NT2/D1 (cell line): ENCODE measurements at regions not wholly inside any gene's neighbourhood (a gene's known extent, or its start where the extent isn't known, plus 50 kb on each side); places are given as distances from the start of the nearest gene placed in this dataset.
"Not testable (repeated sequence)": the region's sequence is repeated elsewhere in the genome, so short reads cannot be mapped to it uniquely, and the experiment has no call there.

Source experiments
- DNase-seq: peaks from one replicate; pipeline ENCODE4 v3.0.0-alpha.2; 2011; ENCODE audit warnings: low read depth, low spot score
- H3K27me3 ChIP-seq: 2 replicates; pipeline ENCODE4 v1.6.0; 2011; ENCODE audit warnings: mild to moderate bottlenecking; ENCODE audit not compliant: insufficient read length, insufficient read depth
- H3K36me3 ChIP-seq: 2 replicates; pipeline ENCODE4 v1.6.1; 2011; ENCODE audit warnings: mild to moderate bottlenecking, low read length, mixed read lengths; ENCODE audit not compliant: insufficient read depth, insufficient read length
- H3K4me1 ChIP-seq: 2 replicates; pipeline ENCODE4 v1.5.1; 2011; ENCODE audit not compliant: insufficient read depth, insufficient read length
- H3K4me3 ChIP-seq: 2 replicates; pipeline ENCODE4 v1.5.1; 2011; ENCODE audit warnings: low read depth; ENCODE audit not compliant: insufficient read length
- H3K9ac ChIP-seq: 2 replicates; pipeline ENCODE4 v1.6.0; 2011; ENCODE audit warnings: low read depth; ENCODE audit not compliant: insufficient read length
- H3K9me3 ChIP-seq: 2 replicates; pipeline ENCODE4 v1.5.1; 2011; ENCODE audit warnings: mild to moderate bottlenecking, low read length; ENCODE audit not compliant: insufficient read depth
- SUZ12 ChIP-seq: IDR thresholded peaks from 2 replicates; pipeline ENCODE4 v1.6.1; 2011; ENCODE audit not compliant: insufficient read length, insufficient read depth; ENCODE audit errors: extremely low read depth
- YY1 ChIP-seq: IDR thresholded peaks from 2 replicates; pipeline ENCODE4 v1.6.1; 2011; ENCODE audit not compliant: insufficient read length, insufficient read depth
- ZNF274 ChIP-seq: IDR thresholded peaks from 2 replicates; pipeline ENCODE4 v1.6.1; 2011; ENCODE audit warnings: mild to moderate bottlenecking, low read depth, low read length

DNA sequence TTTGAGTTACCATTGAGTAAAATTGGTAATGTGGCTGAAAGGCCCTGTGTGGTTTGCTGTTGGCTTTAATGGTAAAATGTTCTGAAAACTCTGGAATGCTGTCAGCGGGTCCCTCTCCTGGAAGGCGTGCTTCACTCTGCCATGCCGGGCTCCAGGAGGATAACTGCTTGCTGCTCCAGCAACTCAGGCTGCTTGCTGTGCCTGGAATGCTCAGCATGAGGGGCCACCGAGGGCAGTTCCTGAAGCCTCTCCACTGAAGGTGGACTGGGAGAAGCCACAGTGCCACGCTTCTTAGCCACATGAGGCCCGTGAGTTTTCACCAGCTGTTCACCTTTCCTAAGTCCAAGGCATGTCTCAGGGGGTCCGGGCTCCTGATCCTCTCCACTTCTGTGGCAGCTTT lies 90.4 kb upstream of the FAM110C start:
- no peaks in the 10 kb centered on the region for H3K27me3 ChIP-seq

DNA sequence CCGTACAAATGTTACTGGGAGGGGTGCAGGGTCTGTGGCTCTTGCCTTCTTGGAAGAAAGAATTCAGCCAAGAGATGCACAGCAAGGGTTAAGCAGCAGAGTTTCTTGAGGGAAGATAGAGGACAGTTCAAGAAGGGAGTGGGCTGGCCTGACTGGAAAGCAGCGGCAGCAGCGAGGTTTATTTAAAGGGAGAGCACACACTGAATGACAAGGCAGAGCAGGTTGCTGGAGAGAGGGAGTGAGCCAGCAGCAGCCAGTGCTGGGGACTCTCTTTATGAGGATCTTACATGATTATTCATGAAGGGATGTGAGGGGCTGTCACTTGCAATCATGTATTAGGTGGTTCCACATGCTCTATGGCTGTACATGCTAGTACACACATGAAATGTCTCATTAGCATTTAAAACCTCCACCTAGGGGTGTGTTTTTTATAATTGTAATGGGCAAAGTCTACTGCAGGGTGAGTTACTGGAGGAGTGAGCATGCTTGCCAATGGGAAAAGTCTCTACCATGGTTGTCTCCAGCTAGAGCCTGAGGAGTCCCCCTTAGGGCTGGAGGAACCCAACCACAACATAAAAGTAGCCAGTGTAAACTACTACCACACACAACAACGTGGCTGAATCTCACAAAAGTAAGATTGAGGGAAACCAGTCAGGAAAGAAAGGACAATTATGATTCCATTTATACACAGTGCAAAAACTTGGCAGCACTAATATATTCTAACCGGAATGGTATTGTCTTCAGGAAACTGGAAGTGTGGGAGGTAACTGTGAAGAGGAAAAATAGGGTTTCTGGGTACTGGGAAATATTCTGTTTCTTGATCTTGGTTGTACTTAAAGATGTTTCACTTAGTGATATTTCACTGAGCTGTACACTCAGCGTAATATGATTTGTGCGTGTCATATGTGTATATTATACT lies 87.6 kb upstream of the FAM110C start:
- H3K36me3 ChIP-seq = no peaks in the 10 kb centered on the region
- TF ChIP-seq YY1 (no peak), ZNF274 (no peak), SUZ12 (no peak)
- no peak overlapping the region for H3K4me3 ChIP-seq
- DNase-seq = no peak
- no peaks in the 10 kb centered on the region for H3K27me3 ChIP-seq
- no peaks in the 10 kb centered on the region; the same call in 1 of the 2 replicates for H3K9me3 ChIP-seq
- H3K9ac ChIP-seq = no peak overlapping the region
- H3K4me1 ChIP-seq = no peaks in the 10 kb centered on the region

More for the DNA sequence above, 90.4 kb upstream of the FAM110C start:
- Histone ChIP-seq H3K9me3 (no peaks in the 10 kb centered on the region; the same call in 1 of the 2 replicates), H3K4me3 (no peak overlapping the region), H3K4me1 (no peaks in the 10 kb centered on the region), H3K36me3 (no peaks in the 10 kb centered on the region), H3K9ac (no peak overlapping the region)
- no peak for DNase-seq
- no peak for TF ChIP-seq ZNF274
- TF ChIP-seq SUZ12 = no peak
- no peak for TF ChIP-seq YY1

GRCh38 chr2:126769-127168 lies 80.5 kb upstream of the FAM110C start:
- not testable (repeated sequence) for H3K4me3 ChIP-seq, H3K4me1 ChIP-seq, H3K27me3 ChIP-seq, DNase-seq, H3K9me3 ChIP-seq, H3K9ac ChIP-seq, H3K36me3 ChIP-seq

GRCh38 chr2:124241-124880 lies 78.1 kb upstream of the FAM110C start:
- DNase-seq = no peak

DNA sequence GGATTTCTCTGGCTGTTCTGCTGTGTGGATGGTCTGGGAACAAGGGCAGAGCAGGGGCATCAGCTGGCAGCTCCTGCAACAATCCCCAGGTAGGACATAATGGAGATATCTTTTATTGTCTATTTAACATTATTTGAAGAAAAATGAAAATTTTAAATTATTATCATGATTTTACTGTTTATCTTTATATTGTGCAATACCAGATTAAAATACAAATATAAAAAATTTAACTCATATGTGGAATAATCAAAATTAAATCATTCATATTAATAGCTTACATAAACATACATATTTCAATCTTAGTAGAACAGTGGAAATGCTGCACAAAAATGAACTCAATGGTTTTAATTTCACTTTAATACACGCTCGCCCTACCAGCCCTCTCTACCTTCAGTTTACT lies 70.6 kb upstream of the FAM110C start:
- no peak for DNase-seq
- H3K9ac ChIP-seq = no peak overlapping the region
- TF ChIP-seq SUZ12 (no peak), ZNF274 (no peak), YY1 (no peak)

More at GRCh38 chr2:124241-124880, 78.1 kb upstream of the FAM110C start:
- H3K4me3 ChIP-seq = no peak overlapping the region
- H3K36me3 ChIP-seq = no peaks in the 10 kb centered on the region
- H3K9ac ChIP-seq = no peak overlapping the region
- no peaks in the 10 kb centered on the region for H3K4me1 ChIP-seq
- H3K9me3 ChIP-seq = no peaks in the 10 kb centered on the region
- TF ChIP-seq SUZ12 (no peak), YY1 (no peak), ZNF274 (no peak)
- H3K27me3 ChIP-seq = no peaks in the 10 kb centered on the region

DNA sequence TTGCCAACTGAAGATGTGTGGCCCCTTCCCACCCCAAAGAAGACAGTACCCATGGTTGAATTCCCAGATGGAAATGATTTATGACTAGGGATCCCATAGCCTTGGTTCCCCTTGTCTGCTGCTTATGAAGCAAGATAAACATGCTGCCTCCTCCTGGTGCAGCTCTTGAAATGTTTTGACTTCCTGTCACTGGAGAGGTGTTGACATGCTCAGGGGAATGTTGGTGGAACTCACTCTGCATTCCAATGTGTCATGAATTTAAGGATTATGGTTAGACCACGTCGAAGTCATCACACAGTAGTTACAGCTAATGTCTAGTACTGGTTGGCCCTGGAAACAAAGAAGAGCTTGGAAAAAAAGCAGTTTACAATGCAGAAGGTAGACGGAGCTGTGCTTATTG lies 69.0 kb upstream of the FAM110C start:
- H3K36me3 ChIP-seq = no peaks in the 10 kb centered on the region
- H3K4me3 ChIP-seq = no peak overlapping the region
- DNase-seq = peak; percentile 49
- H3K9me3 ChIP-seq = no peaks in the 10 kb centered on the region
- H3K9ac ChIP-seq = no peak overlapping the region
- H3K4me1 ChIP-seq = no peaks in the 10 kb centered on the region
- no peaks in the 10 kb centered on the region for H3K27me3 ChIP-seq
- TF ChIP-seq YY1 = no peak
- no peak for TF ChIP-seq SUZ12

More for the DNA sequence above, 70.6 kb upstream of the FAM110C start:
- Histone ChIP-seq H3K4me1 (no peaks in the 10 kb centered on the region), H3K9me3 (no peaks in the 10 kb centered on the region), H3K4me3 (no peak overlapping the region), H3K27me3 (no peaks in the 10 kb centered on the region), H3K36me3 (no peaks in the 10 kb centered on the region)

GRCh38 chr2:114616-115015 lies 68.3 kb upstream of the FAM110C start:
- no peak for TF ChIP-seq SUZ12
- no peak for TF ChIP-seq ZNF274
- no peak for TF ChIP-seq YY1
- no peaks in the 10 kb centered on the region for H3K4me1 ChIP-seq
- no peaks in the 10 kb centered on the region for H3K9me3 ChIP-seq
- H3K4me3 ChIP-seq = no peak overlapping the region
- no peaks in the 10 kb centered on the region for H3K27me3 ChIP-seq
- no peak for DNase-seq
- no peak overlapping the region for H3K9ac ChIP-seq
- H3K36me3 ChIP-seq = no peaks in the 10 kb centered on the region

GRCh38 chr2:109998-110397 lies 63.7 kb upstream of the FAM110C start:
- Histone ChIP-seq H3K4me3 (no peak overlapping the region), H3K9me3 (no peaks in the 10 kb centered on the region; the same call in 1 of the 2 replicates), H3K9ac (no peak overlapping the region), H3K36me3 (no peaks in the 10 kb centered on the region), H3K27me3 (no peaks in the 10 kb centered on the region), H3K4me1 (no peaks in the 10 kb centered on the region)
- no peak for DNase-seq
- no peak for TF ChIP-seq ZNF274
